HepG2 (cell line): ENCODE measurements at regions not wholly inside any gene's neighbourhood (a gene's known extent, or its start where the extent isn't known, plus 50 kb on each side); places are given as distances from the start of the nearest gene placed in this dataset.

Experiments
- ATAC-seq: fragments of 200-7000 bp; cut with Tn5 transposase; 3 replicates; pipeline ENCODE4 v1.9.1; 2020; ENCODE audit warnings: mild to moderate bottlenecking, moderate library complexity
- BruUV-seq: library from RNA; stranded (reverse); fragments of 400-500 nt; replicated peaks from 2 replicates; lab custom pipeline; 2021; lab: Mats Ljungman, UMichigan
- CTCF ChIA-PET: fragments of 300-600 bp; formaldehyde crosslinking; extraction: SDS; loops from one replicate; lab custom pipeline; 2021; ENCODE audit warnings: low total read pairs, inconsistent platforms, low intra/inter-chr PET ratio; lab: Yijun Ruan, JAX
- POLR2A ChIA-PET: fragments of 350-600 bp; sonication (Branson Sonifier 250); formaldehyde crosslinking; loops from one replicate; lab custom pipeline; 2020; ENCODE audit warnings: antibody characterized with exemption, inconsistent platforms; lab: Yijun Ruan, JAX
- DNase-seq: peaks from one replicate; pipeline ENCODE4 v3.0.0-alpha.2; 2015; ENCODE audit warnings: low spot score
- FAIRE-seq: peaks from 3 replicates; lab custom pipeline; 2011; peaks lifted over from hg19 to GRCh38; lab: Jason Lieb, UNC
- H2AFZ ChIP-seq: one replicate; pipeline ENCODE4 v1.6.1; 2011; ENCODE audit warnings: low read length, inconsistent platforms
- H3K27ac ChIP-seq: fragments of 300-600 bp; 3 replicates; pipeline ENCODE4 v1.8.0; 2011; ENCODE audit warnings: mixed run types, mild to moderate bottlenecking, mixed read lengths, low read length, inconsistent platforms; ENCODE audit not compliant: insufficient read depth; ENCODE audit errors: extremely low read length
- H3K27me3 ChIP-seq, 2 experiments: fragments of 200-600 bp in 1 of 2; 2 replicates in 1 of 2; 3 replicates in 1 of 2; pipeline versions ENCODE4 v1.6.0 to v1.8.0; 2011; ENCODE audit warnings: low read length in 2 of 2, mild to moderate bottlenecking in 2 of 2, moderate library complexity in 2 of 2, inconsistent platforms in 1 of 2; ENCODE audit not compliant: insufficient read depth in 2 of 2, control insufficient read depth in 1 of 2
- H3K36me3 ChIP-seq, 2 experiments: fragments of 200-600 bp in 1 of 2; replicated peaks in 1 of 2; 2 replicates in 1 of 2; 3 replicates in 1 of 2; pipeline versions ENCODE4 v1.5.1 to v1.8.0; 2011; ENCODE audit warnings: low read length in 2 of 2, inconsistent platforms in 1 of 2; ENCODE audit not compliant: insufficient read depth in 2 of 2, control insufficient read depth in 1 of 2
- H3K4me1 ChIP-seq: 2 replicates; pipeline ENCODE4 v1.5.1; 2012; ENCODE audit warnings: low read length, inconsistent platforms; ENCODE audit not compliant: insufficient read depth
- H3K4me2 ChIP-seq: 2 replicates; pipeline ENCODE4 v1.6.0; 2011; ENCODE audit warnings: low read depth, low read length, inconsistent platforms
- H3K4me3 ChIP-seq, 3 experiments: fragments of 200-600 bp in 1 of 3; sonication (generic), shearing (Covaris generic) in 1 of 3; replicated peaks in 1 of 3; 2 replicates each; pipeline ENCODE4 v1.5.1; 2011 to 2016; ENCODE audit warnings: low read length in 3 of 3, inconsistent platforms in 2 of 3, low read depth in 2 of 3, mild to moderate bottlenecking in 2 of 3, control low read depth in 1 of 3, mixed read lengths in 1 of 3; ENCODE audit not compliant: insufficient read depth in 1 of 3
- H3K79me2 ChIP-seq: one replicate; pipeline ENCODE4 v1.6.1; 2011; ENCODE audit warnings: low read length, inconsistent platforms; ENCODE audit not compliant: insufficient read depth
- H3K9ac ChIP-seq: 2 replicates; pipeline ENCODE4 v1.6.0; 2011; ENCODE audit warnings: mild to moderate bottlenecking, low read depth, low read length, inconsistent platforms; ENCODE audit not compliant: insufficient read depth
- H3K9me3 ChIP-seq: 2 replicates; pipeline ENCODE4 v1.5.1; 2012; ENCODE audit warnings: mild to moderate bottlenecking, low read length
- H4K20me1 ChIP-seq: 2 replicates; pipeline ENCODE4 v1.6.0; 2011; ENCODE audit warnings: inconsistent platforms, mild to moderate bottlenecking, low read length, moderate library complexity; ENCODE audit not compliant: insufficient read depth
- ARNT2 ChIP-seq: sonication (generic); formaldehyde crosslinking; IDR thresholded peaks from 2 replicates; pipeline ENCODE4 v1.8.0; 2022; ENCODE audit warnings: mild to moderate bottlenecking, low read depth, missing genetic modification reagents, moderate library complexity
- ARNTL ChIP-seq: sonication (generic); formaldehyde crosslinking; IDR thresholded peaks from 2 replicates; pipeline ENCODE4 v1.4.0; 2020; ENCODE audit warnings: mild to moderate bottlenecking, missing genetic modification reagents
- EED ChIP-seq: sonication (generic); formaldehyde crosslinking; IDR thresholded peaks from 2 replicates; pipeline ENCODE4 v1.5.0; 2020; ENCODE audit warnings: mild to moderate bottlenecking, missing genetic modification reagents
- FUBP1 ChIP-seq: sonication (generic); formaldehyde crosslinking; IDR thresholded peaks from 2 replicates; pipeline ENCODE4 v1.5.1; 2020; ENCODE audit warnings: missing genetic modification reagents, mild to moderate bottlenecking, borderline replicate concordance
- GABPB1 ChIP-seq: IDR thresholded peaks from 2 replicates; pipeline ENCODE4 v1.6.1; 2016; ENCODE audit warnings: mild to moderate bottlenecking, missing genetic modification reagents, moderate library complexity, missing compliant biosample characterization
- JARID2 ChIP-seq: sonication (generic); formaldehyde crosslinking; IDR thresholded peaks from 2 replicates; pipeline ENCODE4 v1.8.1; 2023; ENCODE audit warnings: missing genetic modification reagents, inconsistent platforms; ENCODE audit not compliant: insufficient replicate concordance
- KDM6A ChIP-seq: IDR thresholded peaks from 2 replicates; pipeline ENCODE4 v1.6.1; 2016; ENCODE audit warnings: low read depth
- NFKB2 ChIP-seq: sonication (generic); formaldehyde crosslinking; IDR thresholded peaks from 2 replicates; pipeline ENCODE4 v1.4.0; 2020; ENCODE audit warnings: missing genetic modification reagents, borderline replicate concordance
- NONO ChIP-seq, 2 experiments: fragments of 450-650 bp in 1 of 2; sonication (generic) in 1 of 2; formaldehyde crosslinking in 1 of 2; IDR thresholded peaks in 1 of 2; conservative IDR thresholded peaks in 1 of 2; 2 replicates each; pipeline versions ENCODE4 v1.6.1 to v1.8.0; 2017 to 2022; ENCODE audit warnings: mild to moderate bottlenecking in 1 of 2, missing genetic modification reagents in 1 of 2, moderate library complexity in 1 of 2
- RCOR2 ChIP-seq: IDR thresholded peaks from 2 replicates; pipeline ENCODE4 v1.6.1; 2016; ENCODE audit warnings: missing biosample characterization, missing genetic modification reagents
- RORA ChIP-seq: sonication (generic); formaldehyde crosslinking; IDR thresholded peaks from 2 replicates; pipeline ENCODE4 v1.5.0; 2020; ENCODE audit warnings: mild to moderate bottlenecking, missing genetic modification reagents, moderate library complexity
- SMAD1 ChIP-seq: sonication (generic); formaldehyde crosslinking; IDR thresholded peaks from 2 replicates; pipeline ENCODE4 v1.4.0; 2020; ENCODE audit warnings: missing genetic modification reagents, low read depth, mild to moderate bottlenecking, borderline replicate concordance
- SMARCE1 ChIP-seq: fragments of 450-650 bp; IDR thresholded peaks from 2 replicates; pipeline ENCODE4 v1.6.1; 2017; ENCODE audit warnings: borderline replicate concordance
- SNRNP70 ChIP-seq: fragments of 200-400 bp; formaldehyde crosslinking; IDR thresholded peaks from 2 replicates; pipeline ENCODE4 v1.6.1; 2017; ENCODE audit warnings: mild to moderate bottlenecking, low read depth, low read length, moderate library complexity
- ZNF10 ChIP-seq: sonication (generic); formaldehyde crosslinking; IDR thresholded peaks from 2 replicates; pipeline ENCODE4 v1.4.0; 2020; ENCODE audit warnings: mild to moderate bottlenecking, low read depth, missing genetic modification reagents, borderline replicate concordance
- ZNF207 ChIP-seq: fragments of 450-650 bp; IDR thresholded peaks from 2 replicates; pipeline ENCODE4 v1.6.1; 2016; ENCODE audit warnings: antibody characterized with exemption, borderline replicate concordance
- ZNF251 ChIP-seq: sonication (generic); formaldehyde crosslinking; IDR thresholded peaks from 2 replicates; pipeline ENCODE4 v1.9.0; 2021; ENCODE audit warnings: mild to moderate bottlenecking, missing genetic modification reagents
- ZNF577 ChIP-seq: sonication (generic); formaldehyde crosslinking; IDR thresholded peaks from 2 replicates; pipeline ENCODE4 v1.4.0; 2020; ENCODE audit warnings: mild to moderate bottlenecking, low read depth, missing genetic modification reagents, borderline replicate concordance
- ZNF704 ChIP-seq: sonication (generic); formaldehyde crosslinking; IDR thresholded peaks from 2 replicates; pipeline ENCODE4 v1.8.1; 2023; ENCODE audit warnings: mild to moderate bottlenecking, inconsistent platforms, moderate library complexity, missing genetic modification reagents, borderline replicate concordance
- WGBS: methylation state at CpG from one replicate; pipeline ENCODE4 v1.1.6; 2017; ENCODE audit warnings: low lambda C conversion rate; 5-methylcytosine and 5-hydroxymethylcytosine counted together
- in situ Hi-C: cut with HindIII; loops from 2 replicates; pipeline ENCODE4 v1.10.0; 2017; ENCODE audit warnings: low pct_unique_long_range_greater_than_20kb; ENCODE audit not compliant: extremely low pct_ligation_motif_present
- intact Hi-C: fragments of 100-400 bp; cut with micrococcal nuclease; formaldehyde crosslinking; loops from one replicate; pipeline ENCODE4 v1.10.0; 2022; ENCODE audit not compliant: unreplicated experiment
- TF ChIP-seq, protein P1 (sequence below): sonication (generic); formaldehyde crosslinking; IDR thresholded peaks from 2 replicates; pipeline ENCODE4 v1.8.0; 2022; ENCODE audit warnings: mild to moderate bottlenecking, missing genetic modification reagents, moderate library complexity

DNA sequence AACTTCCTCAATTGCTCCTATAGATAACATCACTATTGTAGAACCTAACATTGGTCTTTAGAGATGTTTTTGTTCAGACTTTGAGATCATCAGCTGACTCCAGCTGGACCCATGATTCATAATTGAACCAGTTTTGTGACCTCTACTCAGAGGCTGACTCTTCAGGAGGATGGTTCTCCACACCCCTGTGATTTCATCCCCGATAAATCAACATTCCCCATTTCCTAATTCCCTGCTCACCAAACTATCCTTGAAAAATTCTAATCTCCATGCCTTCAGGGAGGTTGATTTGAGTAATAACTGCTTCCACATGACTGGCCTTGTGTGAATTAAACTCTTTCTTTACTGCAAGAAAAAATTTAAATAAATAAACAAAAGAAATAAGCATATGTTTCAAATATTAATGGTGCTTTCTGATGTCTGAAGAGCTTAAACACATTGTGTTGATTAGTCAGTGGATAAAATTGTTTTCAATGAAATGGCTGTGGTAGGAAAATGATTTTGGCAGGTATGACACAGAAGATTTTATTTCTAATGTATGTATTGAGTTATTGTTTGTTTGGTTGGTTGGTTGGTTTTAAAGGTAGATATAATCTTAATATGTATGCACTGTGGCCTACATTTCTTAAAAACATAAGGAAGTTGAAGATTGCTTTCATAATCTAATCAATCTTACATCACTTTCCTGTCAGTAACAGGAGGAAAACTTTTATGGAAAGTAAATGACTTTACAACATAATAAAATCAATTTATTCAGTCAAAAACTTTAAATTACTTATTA, 427.9 kb upstream of the CCDC179 start:
- Histone ChIP-seq H4K20me1 (no peaks in the 10 kb centered on the region), H2AFZ (no peak overlapping the region), H3K27ac (no peak overlapping the region), H3K4me2 (no peak overlapping the region), H3K4me1 (no peaks in the 10 kb centered on the region), H3K79me2 (no peaks in the 10 kb centered on the region), H3K4me3 (no peak overlapping the region), H3K27me3 (no peaks in the 10 kb centered on the region), H3K9me3 (no peaks in the 10 kb centered on the region), H3K9ac (no peak overlapping the region), H3K36me3 (no peaks in the 10 kb centered on the region)
- DNase-seq (no peak), FAIRE-seq (no peak), ATAC-seq (no peak)
- POLR2A ChIA-PET: no interaction called here
- no TSS peak for BruUV-seq
- CTCF ChIA-PET: no interaction called here
- in situ Hi-C loops: no loop called here
- WGBS: 3% methylated on average over 1 of the region's 1 CpG
- TF ChIP-seq SMARCE1 (no peak), KDM6A (CRISPR knock-in tag) (no peak), NFKB2 (CRISPR knock-in tag) (no peak), SNRNP70 (no peak), ARNTL (no peak), FUBP1 (no peak), ZNF577 (CRISPR knock-in tag) (no peak), ZNF207 (no peak), ZNF10 (no peak), RCOR2 (CRISPR knock-in tag) (no peak), ZNF251 (CRISPR knock-in tag) (no peak), ZNF704 (CRISPR knock-in tag) (no peak), JARID2 (CRISPR knock-in tag) (no peak), SMAD1 (no peak), RORA (CRISPR knock-in tag) (no peak), EED (CRISPR knock-in tag) (no peak), NONO (IDR thresholded peaks at IDR 0.05) (no peak), NONO (CRISPR knock-in tag; conservative IDR thresholded peaks at IDR 0.05) (no peak), ARNT2 (no peak), GABPB1 (CRISPR knock-in tag) (no peak)
- TF ChIP-seq, protein P1, sequence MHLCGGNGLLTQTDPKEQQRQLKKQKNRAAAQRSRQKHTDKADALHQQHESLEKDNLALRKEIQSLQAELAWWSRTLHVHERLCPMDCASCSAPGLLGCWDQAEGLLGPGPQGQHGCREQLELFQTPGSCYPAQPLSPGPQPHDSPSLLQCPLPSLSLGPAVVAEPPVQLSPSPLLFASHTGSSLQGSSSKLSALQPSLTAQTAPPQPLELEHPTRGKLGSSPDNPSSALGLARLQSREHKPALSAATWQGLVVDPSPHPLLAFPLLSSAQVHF (CRISPR knock-in tag): no peak
- intact Hi-C loops: no loop called here
